Inferior parietal cortex (tissue), 1 donor: ENCODE measurements at regions not wholly inside any gene's neighbourhood (a gene's known extent, or its start where the extent isn't known, plus 50 kb on each side); places are given as distances from the start of the nearest gene placed in this dataset.
"Not testable (repeated sequence)": the region's sequence is repeated elsewhere in the genome, so short reads cannot be mapped to it uniquely, and the experiment has no call there.

Experiments used
- DNase-seq: peaks from one replicate; pipeline ENCODE4 v3.0.0-alpha.2; 2016; ENCODE audit errors: extremely low spot score

GRCh38 chr11:106565326-106565725 is 452.9 kb downstream of the GUCY1A2 start:
- DNase-seq, result no peak

- no peak for DNase-seq
Measured at GRCh38 chr11:106568632-106569031, 449.6 kb downstream of the GUCY1A2 start.

- not testable (repeated sequence) for DNase-seq
Measured at GRCh38 chr11:106577384-106577783, 440.9 kb downstream of the GUCY1A2 start.

- DNase-seq, result no peak
Measured at GRCh38 chr11:106581399-106581798, 436.9 kb downstream of the GUCY1A2 start.

GRCh38 chr11:106585061-106585460 is 433.2 kb downstream of the GUCY1A2 start:
- DNase-seq, result no peak

GRCh38 chr11:106594751-106595351 is 423.4 kb downstream of the GUCY1A2 start:
- DNase-seq, result no peak

GRCh38 chr11:106601684-106602297 is 416.5 kb downstream of the GUCY1A2 start:
- DNase-seq, result no peak

GRCh38 chr11:106608677-106609076 is 409.6 kb downstream of the GUCY1A2 start:
- DNase-seq, result no peak

- no peak for DNase-seq
Measured at GRCh38 chr11:106614262-106614661, 404.0 kb downstream of the GUCY1A2 start.

GRCh38 chr11:106619320-106619990 is 398.8 kb downstream of the GUCY1A2 start:
- no peak for DNase-seq

- no peak for DNase-seq
Measured at GRCh38 chr11:106621484-106621883, 396.8 kb downstream of the GUCY1A2 start.
